ENCODE measurements at regions not wholly inside any gene's neighbourhood (a gene's known extent, or its start where the extent isn't known, plus 50 kb on each side); places are given as distances from the start of the nearest gene placed in this dataset.

DNA sequence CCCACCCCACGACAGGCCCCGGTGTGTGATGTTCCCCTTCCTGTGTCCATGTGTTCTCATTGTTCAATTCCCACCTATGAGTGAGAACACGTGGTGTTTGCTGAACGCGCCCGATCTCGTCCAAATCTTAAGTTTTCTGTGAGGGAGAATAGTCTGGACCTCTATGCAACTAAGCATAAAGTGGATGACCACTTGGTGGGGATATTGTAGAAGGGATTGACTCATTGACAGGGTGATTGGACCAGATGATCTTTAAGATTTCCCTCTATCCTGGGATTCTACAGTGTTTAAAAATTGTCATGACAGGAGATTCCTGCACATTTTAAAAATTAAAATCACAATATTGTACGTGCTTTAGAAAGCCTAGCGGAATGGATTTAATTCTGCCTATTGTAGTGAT lies 141.3 kb downstream of the TRMT11 start:
- H3K9ac ChIP-seq (ENCODE audit: low read length), result no peak overlapping the region
- H3K4me2 ChIP-seq (ENCODE audit: low read length), result no peak overlapping the region
- no peaks in the 10 kb centered on the region for H3K9me2 ChIP-seq (ENCODE audit: low read depth, low read length)
- no peak overlapping the region for H3K4me3 ChIP-seq (ENCODE audit: low read depth, low read length, poor library complexity, severe bottlenecking)
- no peaks in the 10 kb centered on the region for H3K27me3 ChIP-seq (ENCODE audit: insufficient read depth, low read length)
- no peaks in the 10 kb centered on the region for H4K20me1 ChIP-seq (ENCODE audit: insufficient read depth, low read length)
- no peaks in the 10 kb centered on the region for H3K79me2 ChIP-seq (ENCODE audit: insufficient read depth, low read length)
- no peaks in the 10 kb centered on the region for H3K9me3 ChIP-seq (ENCODE audit: low read length)
- no peaks in the 10 kb centered on the region for H3K36me3 ChIP-seq (ENCODE audit: insufficient read depth, low read length)
- TF ChIP-seq EZH2 (IDR thresholded peaks at IDR 0.05; ENCODE audit: borderline replicate concordance, low read length), result no peak
- TF ChIP-seq, protein P1, sequence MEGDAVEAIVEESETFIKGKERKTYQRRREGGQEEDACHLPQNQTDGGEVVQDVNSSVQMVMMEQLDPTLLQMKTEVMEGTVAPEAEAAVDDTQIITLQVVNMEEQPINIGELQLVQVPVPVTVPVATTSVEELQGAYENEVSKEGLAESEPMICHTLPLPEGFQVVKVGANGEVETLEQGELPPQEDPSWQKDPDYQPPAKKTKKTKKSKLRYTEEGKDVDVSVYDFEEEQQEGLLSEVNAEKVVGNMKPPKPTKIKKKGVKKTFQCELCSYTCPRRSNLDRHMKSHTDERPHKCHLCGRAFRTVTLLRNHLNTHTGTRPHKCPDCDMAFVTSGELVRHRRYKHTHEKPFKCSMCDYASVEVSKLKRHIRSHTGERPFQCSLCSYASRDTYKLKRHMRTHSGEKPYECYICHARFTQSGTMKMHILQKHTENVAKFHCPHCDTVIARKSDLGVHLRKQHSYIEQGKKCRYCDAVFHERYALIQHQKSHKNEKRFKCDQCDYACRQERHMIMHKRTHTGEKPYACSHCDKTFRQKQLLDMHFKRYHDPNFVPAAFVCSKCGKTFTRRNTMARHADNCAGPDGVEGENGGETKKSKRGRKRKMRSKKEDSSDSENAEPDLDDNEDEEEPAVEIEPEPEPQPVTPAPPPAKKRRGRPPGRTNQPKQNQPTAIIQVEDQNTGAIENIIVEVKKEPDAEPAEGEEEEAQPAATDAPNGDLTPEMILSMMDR (IDR thresholded peaks at IDR 0.05; ENCODE audit: low read length), result peak; percentile 14; the same call in 1 of the 2 replicates
- H2AFZ ChIP-seq (ENCODE audit: low read length), result no peak overlapping the region
- H3K27ac ChIP-seq (ENCODE audit: low read depth, low read length, poor library complexity, severe bottlenecking), result no peak overlapping the region
- H3K4me1 ChIP-seq (ENCODE audit: insufficient read depth, low read length, severe bottlenecking), result no peaks in the 10 kb centered on the region
- H3F3A ChIP-seq (ENCODE audit: insufficient read depth, low read length), result no peaks in the 10 kb centered on the region

GRCh38 chr6:126131246-126131645 lies 144.9 kb downstream of the TRMT11 start:
- Histone ChIP-seq H4K20me1 (ENCODE audit: insufficient read depth, low read length) (no peaks in the 10 kb centered on the region), H2AFZ (ENCODE audit: low read length) (no peak overlapping the region), H3K4me3 (ENCODE audit: low read depth, low read length, poor library complexity, severe bottlenecking) (no peak overlapping the region), H3K79me2 (ENCODE audit: insufficient read depth, low read length) (no peaks in the 10 kb centered on the region), H3K4me2 (ENCODE audit: low read length) (no peak overlapping the region), H3K9me2 (ENCODE audit: low read depth, low read length) (no peaks in the 10 kb centered on the region), H3K27ac (ENCODE audit: low read depth, low read length, poor library complexity, severe bottlenecking) (no peak overlapping the region), H3K9ac (ENCODE audit: low read length) (no peak overlapping the region), H3K27me3 (ENCODE audit: insufficient read depth, low read length) (no peaks in the 10 kb centered on the region), H3F3A (ENCODE audit: insufficient read depth, low read length) (no peaks in the 10 kb centered on the region), H3K36me3 (ENCODE audit: insufficient read depth, low read length) (no peaks in the 10 kb centered on the region), H3K9me3 (ENCODE audit: low read length) (no peaks in the 10 kb centered on the region), H3K4me1 (ENCODE audit: insufficient read depth, low read length, severe bottlenecking) (no peaks in the 10 kb centered on the region)
- TF ChIP-seq EZH2 (IDR thresholded peaks at IDR 0.05; ENCODE audit: borderline replicate concordance, low read length), result no peak
- TF ChIP-seq, protein P1 (IDR thresholded peaks at IDR 0.05; ENCODE audit: low read length), result no peak

DNA sequence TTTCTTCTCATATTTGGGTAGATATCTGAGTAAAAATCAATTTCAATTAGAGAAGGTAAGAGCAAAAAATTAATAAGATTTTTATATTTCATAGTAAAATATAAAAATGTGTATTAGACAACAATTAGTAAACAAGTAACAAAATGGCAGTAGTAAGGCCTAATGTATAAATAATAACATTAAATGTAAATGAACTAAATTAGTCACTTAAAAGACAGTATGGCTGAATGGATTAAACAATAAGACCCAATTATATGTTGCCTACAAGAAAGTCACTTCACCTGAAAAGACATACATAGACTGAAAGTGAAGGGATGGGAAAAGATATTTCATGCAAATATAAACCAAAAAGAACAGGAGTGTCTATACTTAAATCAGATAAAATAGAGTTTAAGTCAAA lies 147.6 kb downstream of the TRMT11 start:
- no peaks in the 10 kb centered on the region for H3K9me3 ChIP-seq (ENCODE audit: low read length)
- H3K36me3 ChIP-seq (ENCODE audit: insufficient read depth, low read length), result no peaks in the 10 kb centered on the region
- no peak overlapping the region for H3K27ac ChIP-seq (ENCODE audit: low read depth, low read length, poor library complexity, severe bottlenecking)
- H3K9ac ChIP-seq (ENCODE audit: low read length), result no peak overlapping the region
- H3K4me2 ChIP-seq (ENCODE audit: low read length), result no peak overlapping the region
- H3K4me1 ChIP-seq (ENCODE audit: insufficient read depth, low read length, severe bottlenecking), result no peaks in the 10 kb centered on the region
- H4K20me1 ChIP-seq (ENCODE audit: insufficient read depth, low read length), result no peaks in the 10 kb centered on the region
- no peaks in the 10 kb centered on the region for H3F3A ChIP-seq (ENCODE audit: insufficient read depth, low read length)
- no peaks in the 10 kb centered on the region for H3K9me2 ChIP-seq (ENCODE audit: low read depth, low read length)
- no peak overlapping the region for H3K4me3 ChIP-seq (ENCODE audit: low read depth, low read length, poor library complexity, severe bottlenecking)
- no peaks in the 10 kb centered on the region for H3K27me3 ChIP-seq (ENCODE audit: insufficient read depth, low read length)
- no peaks in the 10 kb centered on the region for H3K79me2 ChIP-seq (ENCODE audit: insufficient read depth, low read length)
- TF ChIP-seq EZH2 (IDR thresholded peaks at IDR 0.05; ENCODE audit: borderline replicate concordance, low read length), result no peak
- TF ChIP-seq, protein P1 (IDR thresholded peaks at IDR 0.05; ENCODE audit: low read length), result no peak
- no peak overlapping the region for H2AFZ ChIP-seq (ENCODE audit: low read length)

Data from OCI-LY1 (cell line).